Breast epithelium (tissue), 4 donors: ENCODE measurements at regions not wholly inside any gene's neighbourhood (a gene's known extent, or its start where the extent isn't known, plus 50 kb on each side); places are given as distances from the start of the nearest gene placed in this dataset.

Experiments
- DNase-seq, 2 donors: peaks; one replicate each; pipeline ENCODE4 v3.0.0-alpha.2; 2019; ENCODE audit warnings: low spot score in 2 of 2
- H3K27ac ChIP-seq, 2 donors: fragments of 200-600 bp; sonication (generic) in 1 of 2; one replicate each; pipeline ENCODE4 v1.5.1; 2016 to 2019; ENCODE audit warnings: mild to moderate bottlenecking in 1 of 2
- H3K27me3 ChIP-seq, 2 donors: fragments of 200-600 bp; sonication (generic) in 1 of 2; one replicate each; pipeline versions ENCODE4 v1.5.1 to v1.6.0; 2017 to 2019; ENCODE audit warnings: control low read depth in 1 of 2, mild to moderate bottlenecking in 1 of 2
- H3K36me3 ChIP-seq: fragments of 200-600 bp; one replicate; pipeline ENCODE4 v1.5.1; 2019
- H3K4me1 ChIP-seq, 2 donors: fragments of 200-600 bp; sonication (generic); one replicate each; pipeline ENCODE4 v1.5.1; 2016 to 2019; ENCODE audit warnings: control low read depth in 1 of 2
- H3K4me3 ChIP-seq, 3 donors: fragments of 200-600 bp; sonication (generic); 1 replicate in 2 of 3; 2 replicates in 1 of 3; pipeline ENCODE4 v1.5.1; 2016 to 2019; ENCODE audit warnings: mild to moderate bottlenecking in 3 of 3, moderate library complexity in 2 of 3
- H3K9me3 ChIP-seq, 2 donors: fragments of 200-600 bp; sonication (generic) in 1 of 2; one replicate each; pipeline ENCODE4 v1.5.1; 2016 to 2019; ENCODE audit warnings: control low read depth in 1 of 2
- POLR2A ChIP-seq: fragments of 450-650 bp; IDR thresholded peaks from one replicate; pipeline ENCODE4 v1.6.1; 2016; ENCODE audit warnings: antibody characterized with exemption, mild to moderate bottlenecking, moderate library complexity
- POLR2AphosphoS5 ChIP-seq, 3 donors: sonication (generic); formaldehyde crosslinking; IDR thresholded peaks; one replicate each; pipeline ENCODE4 v1.6.1; 2017; ENCODE audit warnings: antibody characterized with exemption in 3 of 3
- intact Hi-C: fragments of 100-400 bp; cut with DNase I; formaldehyde crosslinking; loops from one replicate; pipeline ENCODE4 v1.15.1; 2023; ENCODE audit warnings: low total_unique reads
- TF ChIP-seq, protein P1 (sequence below), 3 donors: fragments of 450-650 bp; IDR thresholded peaks; one replicate each; pipeline ENCODE4 v1.5.1; 2016 to 2017; ENCODE audit warnings: antibody characterized with exemption in 3 of 3, mild to moderate bottlenecking in 3 of 3, moderate library complexity in 3 of 3

DNA sequence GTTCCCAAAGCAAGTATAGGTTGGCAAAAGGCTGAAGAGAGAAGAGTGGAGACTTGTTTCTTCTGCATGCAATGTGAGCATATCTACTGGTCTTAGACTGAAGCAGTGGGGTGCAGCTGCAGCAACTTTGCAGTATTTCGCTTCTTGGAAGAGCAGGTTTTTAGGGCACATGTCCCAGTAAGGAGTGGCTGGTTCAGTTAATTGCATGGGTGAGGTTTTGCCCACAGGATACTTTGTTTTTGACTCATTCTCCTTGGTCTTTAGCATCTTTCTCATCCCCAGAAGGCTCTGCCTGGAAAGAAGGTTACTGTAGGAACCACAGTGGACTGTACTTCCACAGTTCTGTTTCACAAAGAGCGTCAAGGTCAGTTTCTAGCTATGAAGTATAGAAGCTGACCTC, 68.0 kb upstream of the NR3C2 start:
- no peaks in the 10 kb centered on the region for H3K9me3 ChIP-seq
- no peak for TF ChIP-seq POLR2A
- TF ChIP-seq POLR2AphosphoS5 (IDR thresholded peaks at IDR 0.05): no peak
- TF ChIP-seq, protein P1, sequence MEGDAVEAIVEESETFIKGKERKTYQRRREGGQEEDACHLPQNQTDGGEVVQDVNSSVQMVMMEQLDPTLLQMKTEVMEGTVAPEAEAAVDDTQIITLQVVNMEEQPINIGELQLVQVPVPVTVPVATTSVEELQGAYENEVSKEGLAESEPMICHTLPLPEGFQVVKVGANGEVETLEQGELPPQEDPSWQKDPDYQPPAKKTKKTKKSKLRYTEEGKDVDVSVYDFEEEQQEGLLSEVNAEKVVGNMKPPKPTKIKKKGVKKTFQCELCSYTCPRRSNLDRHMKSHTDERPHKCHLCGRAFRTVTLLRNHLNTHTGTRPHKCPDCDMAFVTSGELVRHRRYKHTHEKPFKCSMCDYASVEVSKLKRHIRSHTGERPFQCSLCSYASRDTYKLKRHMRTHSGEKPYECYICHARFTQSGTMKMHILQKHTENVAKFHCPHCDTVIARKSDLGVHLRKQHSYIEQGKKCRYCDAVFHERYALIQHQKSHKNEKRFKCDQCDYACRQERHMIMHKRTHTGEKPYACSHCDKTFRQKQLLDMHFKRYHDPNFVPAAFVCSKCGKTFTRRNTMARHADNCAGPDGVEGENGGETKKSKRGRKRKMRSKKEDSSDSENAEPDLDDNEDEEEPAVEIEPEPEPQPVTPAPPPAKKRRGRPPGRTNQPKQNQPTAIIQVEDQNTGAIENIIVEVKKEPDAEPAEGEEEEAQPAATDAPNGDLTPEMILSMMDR (IDR thresholded peaks at IDR 0.05): no peak
- DNase-seq: no peak
- H3K36me3 ChIP-seq: no peaks in the 10 kb centered on the region
- no peak overlapping the region for H3K27ac ChIP-seq
- no peaks in the 10 kb centered on the region for H3K27me3 ChIP-seq
- no peak overlapping the region for H3K4me3 ChIP-seq
- intact Hi-C loops: no loop called here
- no peaks in the 10 kb centered on the region for H3K4me1 ChIP-seq

DNA sequence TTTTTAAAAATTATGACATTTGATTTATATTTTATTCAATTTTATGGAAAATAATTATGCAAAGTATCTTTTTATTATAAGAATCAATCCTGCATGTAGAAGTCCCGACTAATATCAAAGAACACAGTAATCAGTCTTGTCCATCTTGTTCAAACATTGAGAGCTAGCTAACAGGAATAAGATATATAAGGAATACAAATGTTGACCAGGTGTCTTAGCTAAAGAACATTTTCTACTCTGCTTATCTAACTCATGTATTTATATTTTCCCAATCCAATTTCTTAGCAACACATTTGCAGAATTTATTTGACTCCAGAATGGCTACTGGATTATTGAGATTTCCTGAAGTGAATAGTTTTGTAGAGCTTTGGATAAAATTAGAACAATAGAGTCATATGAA, 61.5 kb upstream of the NR3C2 start:
- no peaks in the 10 kb centered on the region for H3K4me1 ChIP-seq
- TF ChIP-seq POLR2A (no peak), POLR2AphosphoS5 (IDR thresholded peaks at IDR 0.05) (no peak)
- TF ChIP-seq, protein P1 (IDR thresholded peaks at IDR 0.05): no peak
- no peaks in the 10 kb centered on the region for H3K27me3 ChIP-seq
- DNase-seq: no peak
- intact Hi-C loops: no loop called here
- H3K27ac ChIP-seq: no peak overlapping the region
- H3K4me3 ChIP-seq: no peak overlapping the region
- no peaks in the 10 kb centered on the region for H3K9me3 ChIP-seq
- H3K36me3 ChIP-seq: no peaks in the 10 kb centered on the region

DNA sequence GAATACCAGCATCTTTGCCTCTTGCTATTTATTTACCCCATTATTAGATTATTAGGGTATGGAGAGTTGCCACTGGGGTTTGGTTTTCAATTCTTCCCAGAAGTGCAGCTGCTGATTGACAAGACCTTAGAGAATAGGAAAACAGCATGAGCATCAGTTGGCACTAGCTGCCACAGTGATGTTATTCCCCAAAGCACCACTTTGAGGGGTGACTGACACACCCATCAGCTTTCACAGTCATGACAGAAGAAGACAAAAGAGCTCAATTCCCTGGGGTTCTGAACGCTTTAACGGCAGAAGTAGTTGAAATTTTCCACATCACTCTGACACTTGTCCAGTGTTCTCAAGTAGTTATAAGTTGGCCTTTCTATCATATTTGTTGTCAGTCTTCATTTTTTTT, 55.0 kb upstream of the NR3C2 start:
- H3K27me3 ChIP-seq: no peaks in the 10 kb centered on the region

DNA sequence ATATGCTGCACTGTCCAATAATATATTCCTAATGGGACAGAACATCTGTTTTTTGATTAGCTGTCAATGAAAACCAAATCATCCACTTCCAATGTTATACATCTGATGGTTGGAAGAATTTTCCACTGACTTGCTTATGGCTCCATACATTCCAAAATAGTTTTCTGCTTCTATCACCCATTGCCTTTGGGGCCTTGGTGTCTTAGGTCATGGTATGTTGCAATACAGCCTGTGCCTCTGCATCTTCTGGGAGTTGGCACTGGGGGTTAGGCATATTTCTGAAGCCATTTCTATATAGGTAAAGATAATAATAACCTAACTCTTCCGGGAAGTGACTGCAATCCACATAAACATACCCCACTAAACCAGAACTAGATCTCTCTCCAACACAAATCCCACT, 53.2 kb upstream of the NR3C2 start:
- TF ChIP-seq, protein P1 (IDR thresholded peaks at IDR 0.05): no peak
- TF ChIP-seq POLR2AphosphoS5 (IDR thresholded peaks at IDR 0.05): no peak
- no peak for TF ChIP-seq POLR2A
- Histone ChIP-seq H3K27ac (no peak overlapping the region), H3K9me3 (no peaks in the 10 kb centered on the region), H3K4me3 (no peak overlapping the region), H3K27me3 (no peaks in the 10 kb centered on the region), H3K36me3 (no peaks in the 10 kb centered on the region), H3K4me1 (no peaks in the 10 kb centered on the region)
- DNase-seq: no peak
- intact Hi-C loops: no loop called here

More for the DNA sequence above, 55.0 kb upstream of the NR3C2 start:
- Histone ChIP-seq H3K9me3 (no peaks in the 10 kb centered on the region), H3K4me1 (no peaks in the 10 kb centered on the region), H3K36me3 (no peaks in the 10 kb centered on the region), H3K27ac (no peak overlapping the region), H3K4me3 (no peak overlapping the region)
- TF ChIP-seq, protein P1 (IDR thresholded peaks at IDR 0.05): no peak
- no peak for TF ChIP-seq POLR2A
- DNase-seq: no peak
- intact Hi-C loops: no loop called here
